MM.1S (cell line): ENCODE measurements at regions not wholly inside any gene's neighbourhood (a gene's known extent, or its start where the extent isn't known, plus 50 kb on each side); places are given as distances from the start of the nearest gene placed in this dataset.

Experiments
- CTCF ChIP-seq: fragments of 300-600 bp; sonication (generic); IDR thresholded peaks from 2 replicates; pipeline ENCODE4 v1.5.1; 2016; ENCODE audit warnings: antibody characterized with exemption, low read length, mixed read lengths
- EZH2 ChIP-seq: fragments of 300-600 bp; sonication (generic); optimal IDR thresholded peaks from 2 replicates; pipeline ENCODE3; 2017; ENCODE audit warnings: low read depth, mild to moderate bottlenecking, antibody characterized with exemption, low read length, mixed read lengths
- EZH2phosphoT487 ChIP-seq: fragments of 300-600 bp; sonication (generic); IDR thresholded peaks from 2 replicates; pipeline ENCODE4 v1.6.1; 2018; ENCODE audit warnings: antibody characterized with exemption, low read length

GRCh38 chr11:119993722-119994121, 144.2 kb downstream of the TRIM29 start:
- no peak for TF ChIP-seq CTCF
- no peak for TF ChIP-seq EZH2phosphoT487
- no peak for TF ChIP-seq EZH2
